Fibroblast of mammary gland (primary cell): ENCODE measurements at regions not wholly inside any gene's neighbourhood (a gene's known extent, or its start where the extent isn't known, plus 50 kb on each side); places are given as distances from the start of the nearest gene placed in this dataset.

Experiments
- DNase-seq: peaks from one replicate; pipeline ENCODE4 v3.0.0-alpha.2; 2010; ENCODE audit warnings: low read depth
- H3K4me3 ChIP-seq: 2 replicates; pipeline ENCODE4 v1.5.1; 2011; ENCODE audit warnings: low read depth, mild to moderate bottlenecking, low read length, moderate library complexity; ENCODE audit not compliant: control insufficient read depth
- TF ChIP-seq, protein P1 (sequence below): conservative IDR thresholded peaks from 2 replicates; pipeline ENCODE4 v1.5.1; 2011; ENCODE audit warnings: low read depth, low read length, inconsistent platforms; ENCODE audit not compliant: control insufficient read depth, insufficient read depth

DNA sequence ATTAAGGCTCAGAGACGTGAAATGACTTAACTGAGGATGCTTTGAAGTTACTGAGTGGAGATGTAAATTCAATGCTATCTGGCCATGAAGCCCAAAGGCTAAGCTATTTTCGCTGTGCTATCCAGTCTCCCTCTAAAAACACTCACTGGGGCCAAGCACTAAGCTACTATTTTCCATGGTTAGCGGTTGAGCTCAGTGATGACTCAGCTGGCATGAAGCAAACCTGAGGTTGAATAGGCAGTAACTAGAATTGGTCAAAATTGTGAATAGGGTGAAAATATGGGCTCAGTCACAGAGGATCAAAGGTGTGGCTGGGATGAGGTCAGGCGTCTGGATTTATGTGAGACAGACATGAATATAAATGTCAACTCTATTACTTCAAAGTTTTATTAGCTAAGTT is 564.2 kb upstream of the KIRREL3 start:
- TF ChIP-seq, protein P1, sequence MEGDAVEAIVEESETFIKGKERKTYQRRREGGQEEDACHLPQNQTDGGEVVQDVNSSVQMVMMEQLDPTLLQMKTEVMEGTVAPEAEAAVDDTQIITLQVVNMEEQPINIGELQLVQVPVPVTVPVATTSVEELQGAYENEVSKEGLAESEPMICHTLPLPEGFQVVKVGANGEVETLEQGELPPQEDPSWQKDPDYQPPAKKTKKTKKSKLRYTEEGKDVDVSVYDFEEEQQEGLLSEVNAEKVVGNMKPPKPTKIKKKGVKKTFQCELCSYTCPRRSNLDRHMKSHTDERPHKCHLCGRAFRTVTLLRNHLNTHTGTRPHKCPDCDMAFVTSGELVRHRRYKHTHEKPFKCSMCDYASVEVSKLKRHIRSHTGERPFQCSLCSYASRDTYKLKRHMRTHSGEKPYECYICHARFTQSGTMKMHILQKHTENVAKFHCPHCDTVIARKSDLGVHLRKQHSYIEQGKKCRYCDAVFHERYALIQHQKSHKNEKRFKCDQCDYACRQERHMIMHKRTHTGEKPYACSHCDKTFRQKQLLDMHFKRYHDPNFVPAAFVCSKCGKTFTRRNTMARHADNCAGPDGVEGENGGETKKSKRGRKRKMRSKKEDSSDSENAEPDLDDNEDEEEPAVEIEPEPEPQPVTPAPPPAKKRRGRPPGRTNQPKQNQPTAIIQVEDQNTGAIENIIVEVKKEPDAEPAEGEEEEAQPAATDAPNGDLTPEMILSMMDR: no peak
- no peak for DNase-seq

DNA sequence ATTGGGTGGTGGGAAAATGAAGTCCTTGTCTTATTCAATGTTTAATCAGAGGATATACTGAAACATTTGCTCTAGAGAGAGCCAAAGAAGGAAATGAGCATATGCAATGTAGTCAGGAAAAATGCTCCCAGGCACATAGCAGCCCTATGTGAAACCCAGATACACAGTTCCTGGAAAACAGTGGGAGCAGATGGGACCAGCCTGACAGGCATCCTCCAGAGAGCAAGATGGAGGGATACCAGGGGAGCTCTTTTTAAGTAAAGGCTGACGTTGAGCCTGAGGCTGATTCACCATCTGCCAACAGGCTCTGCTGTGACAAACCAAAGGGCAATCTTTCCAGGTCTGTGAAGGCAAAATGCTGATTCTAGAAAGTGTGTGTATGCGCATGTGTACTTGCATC is 559.4 kb upstream of the KIRREL3 start:
- no peak for DNase-seq
- TF ChIP-seq, protein P1: no peak

More for the DNA sequence above, 564.2 kb upstream of the KIRREL3 start:
- H3K4me3 ChIP-seq: no peak overlapping the region

DNA sequence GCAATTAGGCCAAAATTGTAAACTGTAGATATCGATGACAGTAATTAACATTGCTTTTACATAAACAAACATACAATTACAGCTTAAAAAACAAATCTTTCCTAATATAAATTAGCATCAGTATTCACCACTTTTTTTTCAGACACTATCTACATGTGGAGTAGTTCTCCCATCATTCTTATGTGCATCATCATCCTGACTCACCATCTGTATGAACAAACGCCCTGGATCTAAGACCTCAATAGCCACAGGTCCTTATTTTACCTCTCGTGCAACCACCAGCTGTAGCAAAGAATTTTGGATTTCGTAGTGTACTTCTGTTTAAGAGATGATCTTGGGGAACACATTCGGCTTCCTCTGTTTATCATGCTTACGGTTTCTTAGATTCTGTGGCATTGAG is 551.9 kb upstream of the KIRREL3 start:
- H3K4me3 ChIP-seq: no peak overlapping the region
- TF ChIP-seq, protein P1: no peak
- DNase-seq: no peak

More for the DNA sequence above, 559.4 kb upstream of the KIRREL3 start:
- H3K4me3 ChIP-seq: no peak overlapping the region

DNA sequence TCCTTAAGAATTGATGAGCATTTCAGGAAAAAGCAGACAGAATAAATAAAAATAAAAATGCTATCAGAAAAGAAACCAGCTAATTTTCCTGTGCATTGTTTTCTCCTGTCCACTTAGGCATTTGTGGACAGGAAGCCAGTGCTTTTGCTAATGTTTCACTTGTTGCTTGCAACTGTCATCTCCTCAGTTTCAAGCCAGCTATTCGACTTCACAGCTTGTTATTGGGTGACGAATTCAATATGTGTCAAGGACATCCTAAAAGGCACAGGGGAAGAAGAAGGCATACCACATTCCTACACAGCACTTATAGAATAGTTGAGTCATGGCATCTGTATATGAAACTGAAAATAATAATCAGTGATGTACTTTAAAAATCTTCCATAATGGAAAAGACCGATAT is 530.6 kb upstream of the KIRREL3 start:
- TF ChIP-seq, protein P1: no peak
- DNase-seq: no peak
- H3K4me3 ChIP-seq: no peak overlapping the region

DNA sequence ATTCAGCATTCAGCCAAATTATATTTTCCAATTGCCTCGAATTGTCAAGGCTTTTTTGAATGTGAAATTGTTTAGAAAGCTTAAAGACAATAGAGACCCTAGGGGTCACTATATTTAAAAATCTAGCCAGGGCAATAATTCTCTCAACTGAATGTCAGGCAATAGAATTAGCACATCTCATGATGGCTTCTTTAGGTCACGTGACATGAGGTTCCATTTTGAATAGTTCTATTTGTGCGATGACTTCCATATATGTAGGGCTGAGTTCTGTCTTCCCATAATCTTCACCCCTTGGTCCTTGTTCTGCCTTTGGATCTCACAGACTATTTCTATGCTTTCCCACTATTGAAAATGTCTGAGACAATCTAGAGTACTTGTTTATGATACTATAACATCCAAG is 527.7 kb upstream of the KIRREL3 start:
- DNase-seq: no peak
- H3K4me3 ChIP-seq: no peak overlapping the region
- TF ChIP-seq, protein P1: no peak

DNA sequence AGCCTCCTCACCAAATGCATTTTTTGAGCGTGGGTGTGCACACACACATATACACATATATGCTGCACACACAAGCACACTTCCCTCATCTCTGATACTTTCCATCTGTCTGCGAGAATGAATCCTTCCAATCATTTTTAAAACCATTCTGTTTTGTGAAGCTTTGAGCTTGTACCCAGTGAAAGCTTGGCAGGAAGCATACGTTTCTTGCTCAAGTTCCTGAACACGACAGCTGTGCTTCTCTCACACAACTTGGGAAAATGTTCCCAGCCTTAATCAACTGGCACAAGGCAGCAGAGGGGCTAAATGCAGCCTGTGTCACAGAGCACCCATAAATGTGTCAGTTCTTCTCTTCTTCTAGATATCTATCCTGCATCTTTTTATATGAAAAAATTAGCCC is 524.0 kb upstream of the KIRREL3 start:
- TF ChIP-seq, protein P1: no peak

DNA sequence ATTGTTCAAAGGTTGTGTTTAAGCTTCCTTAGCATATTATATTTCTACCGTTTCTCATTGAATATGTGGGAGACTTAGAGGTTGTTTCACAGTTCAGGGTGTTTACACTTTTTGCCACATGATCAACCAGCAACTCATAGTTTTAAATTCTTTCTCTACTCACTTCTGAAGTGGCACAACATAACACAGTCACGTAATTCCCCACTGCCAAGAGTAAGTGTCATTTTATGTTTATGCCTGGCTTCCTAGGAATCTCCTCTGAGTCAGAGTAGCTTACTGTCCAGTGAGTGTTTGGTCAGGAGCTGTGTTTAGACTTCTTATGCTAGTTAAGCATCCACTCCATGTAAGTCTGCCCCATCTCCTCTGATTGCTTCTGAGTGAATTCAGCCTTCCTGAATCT is 520.8 kb upstream of the KIRREL3 start:
- TF ChIP-seq, protein P1: no peak
- H3K4me3 ChIP-seq: no peak overlapping the region
- no peak for DNase-seq

More for the DNA sequence above, 524.0 kb upstream of the KIRREL3 start:
- H3K4me3 ChIP-seq: no peak overlapping the region
- no peak for DNase-seq
